Keratinocyte (primary cell): ENCODE measurements at regions not wholly inside any gene's neighbourhood (a gene's known extent, or its start where the extent isn't known, plus 50 kb on each side); places are given as distances from the start of the nearest gene placed in this dataset.

Experiments
- DNase-seq: peaks from one replicate; pipeline ENCODE4 v3.0.0-alpha.2; 2011; ENCODE audit warnings: low read depth, missing footprints, low spot score
- FAIRE-seq: peaks from 2 replicates; lab custom pipeline; 2011; peaks lifted over from hg19 to GRCh38; lab: Jason Lieb, UNC
- H2AFZ ChIP-seq: 2 replicates; pipeline ENCODE4 v1.6.0; 2012; ENCODE audit warnings: low read length, control low read depth, inconsistent platforms; ENCODE audit not compliant: control insufficient read depth
- H3K27ac ChIP-seq: 2 replicates; pipeline ENCODE4 v1.5.1; 2011; ENCODE audit warnings: low read length; ENCODE audit not compliant: control insufficient read depth, insufficient read depth
- H3K27me3 ChIP-seq: 3 replicates; pipeline ENCODE4 v1.6.0; 2011; ENCODE audit warnings: low read length; ENCODE audit not compliant: control insufficient read depth, insufficient read depth; ENCODE audit errors: extremely low read depth
- H3K36me3 ChIP-seq, 2 experiments: 2 replicates in 1 of 2; 3 replicates in 1 of 2; pipeline ENCODE4 v1.5.1; 2011; ENCODE audit warnings: low read length in 2 of 2, mild to moderate bottlenecking in 1 of 2; ENCODE audit not compliant: control insufficient read depth in 2 of 2, insufficient read depth in 2 of 2; ENCODE audit errors: extremely low read depth in 1 of 2
- H3K4me1 ChIP-seq: 3 replicates; pipeline ENCODE4 v1.5.1; 2011; ENCODE audit warnings: low read length; ENCODE audit not compliant: control insufficient read depth, insufficient read depth; ENCODE audit errors: extremely low read depth
- H3K4me2 ChIP-seq: 3 replicates; pipeline ENCODE4 v1.6.0; 2011; ENCODE audit warnings: low read depth, low read length; ENCODE audit not compliant: control insufficient read depth, insufficient read depth; ENCODE audit errors: extremely low read depth
- H3K4me3 ChIP-seq, 3 experiments: fragments of 200-600 bp in 1 of 3; sonication (generic) in 1 of 3; 2 replicates in 2 of 3; 3 replicates in 1 of 3; pipeline ENCODE4 v1.5.1; 2011 to 2016; ENCODE audit warnings: low read length in 3 of 3, mild to moderate bottlenecking in 3 of 3, control low read depth in 2 of 3, inconsistent platforms in 1 of 3, low read depth in 1 of 3, mixed read lengths in 1 of 3, mixed run types in 1 of 3, moderate library complexity in 1 of 3; ENCODE audit not compliant: control insufficient read depth in 2 of 3, insufficient read depth in 2 of 3; ENCODE audit errors: extremely low read depth in 1 of 3
- H3K79me2 ChIP-seq: 2 replicates; pipeline ENCODE4 v1.6.0; 2012; ENCODE audit warnings: low read length; ENCODE audit not compliant: control insufficient read depth, insufficient read depth
- H3K9ac ChIP-seq: 3 replicates; pipeline ENCODE4 v1.6.0; 2011; ENCODE audit warnings: low read length; ENCODE audit not compliant: control insufficient read depth, insufficient read depth; ENCODE audit errors: extremely low read depth
- H3K9me1 ChIP-seq: 3 replicates; pipeline ENCODE4 v1.6.0; 2011; ENCODE audit warnings: low read length; ENCODE audit not compliant: control insufficient read depth, insufficient read depth; ENCODE audit errors: extremely low read depth
- H3K9me3 ChIP-seq: 2 replicates; pipeline ENCODE4 v1.5.1; 2012; ENCODE audit warnings: low read depth, low read length; ENCODE audit not compliant: control insufficient read depth
- H4K20me1 ChIP-seq: 3 replicates; pipeline ENCODE4 v1.6.0; 2011; ENCODE audit warnings: low read length; ENCODE audit not compliant: control insufficient read depth, insufficient read depth; ENCODE audit errors: extremely low read depth
- CTCF ChIP-seq, 3 experiments: IDR thresholded peaks in 1 of 3; conservative IDR thresholded peaks in 1 of 3; optimal IDR thresholded peaks in 1 of 3; 2 replicates in 2 of 3; 3 replicates in 1 of 3; pipeline versions ENCODE3 to v1.5.1; 2011; ENCODE audit warnings: low read length in 3 of 3, mild to moderate bottlenecking in 3 of 3, moderate library complexity in 2 of 3, control low read depth in 1 of 3, inconsistent platforms in 1 of 3; ENCODE audit not compliant: insufficient read depth in 2 of 3; ENCODE audit errors: extremely low read depth in 1 of 3
- EZH2 ChIP-seq: IDR thresholded peaks from one replicate; pipeline ENCODE4 v1.6.1; 2012; ENCODE audit warnings: inconsistent platforms, mild to moderate bottlenecking, low read length, moderate library complexity
- dilution Hi-C: fragments of 300-500 bp; cut with MboI; formaldehyde crosslinking; loops from one replicate; pipeline ENCODE4 v1.7.0; 2020; ENCODE audit warnings: low sequenced_read_pairs; ENCODE audit not compliant: extremely low pct_ligation_motif_present

- no peak for DNase-seq
- Histone ChIP-seq H3K36me3 (no peaks in the 10 kb centered on the region), H3K9me3 (no peaks in the 10 kb centered on the region), H2AFZ (no peak overlapping the region), H3K27ac (no peak overlapping the region), H4K20me1 (no peaks in the 10 kb centered on the region), H3K79me2 (no peaks in the 10 kb centered on the region), H3K9ac (no peak overlapping the region), H3K4me3 (no peak overlapping the region), H3K27me3 (no peaks in the 10 kb centered on the region), H3K9me1 (no peaks in the 10 kb centered on the region), H3K4me1 (no peaks in the 10 kb centered on the region), H3K4me2 (no peak overlapping the region)
- TF ChIP-seq EZH2, result no peak
- TF ChIP-seq CTCF (optimal IDR thresholded peaks at IDR 0.05 in 1 of 3, IDR thresholded peaks at IDR 0.05 in 1 of 3, conservative IDR thresholded peaks at IDR 0.05 in 1 of 3; ENCODE audit: extremely low read depth in 1 of 3, insufficient read depth in 2 of 3, low read length in 3 of 3), result peak in 2 of 3 experiments; percentile 51 to 62
- FAIRE-seq, result no peak
- dilution Hi-C loops, result no loop called here
These were observed 926.7 kb downstream of the GALC start for GRCh38 chr14:87066221-87066817.

GRCh38 chr14:87065366-87065765 is 927.6 kb downstream of the GALC start:
- no peak for FAIRE-seq
- Histone ChIP-seq H3K9me1 (no peaks in the 10 kb centered on the region), H3K9ac (no peak overlapping the region), H2AFZ (no peak overlapping the region), H3K4me2 (no peak overlapping the region), H3K79me2 (no peaks in the 10 kb centered on the region), H3K4me3 (no peak overlapping the region), H3K9me3 (no peaks in the 10 kb centered on the region), H3K27ac (no peak overlapping the region), H4K20me1 (no peaks in the 10 kb centered on the region), H3K4me1 (no peaks in the 10 kb centered on the region), H3K36me3 (no peaks in the 10 kb centered on the region), H3K27me3 (no peaks in the 10 kb centered on the region)
- dilution Hi-C loops, result no loop called here
- DNase-seq, result no peak
- no peak for TF ChIP-seq EZH2
- TF ChIP-seq CTCF (optimal IDR thresholded peaks at IDR 0.05 in 1 of 3, IDR thresholded peaks at IDR 0.05 in 1 of 3, conservative IDR thresholded peaks at IDR 0.05 in 1 of 3; ENCODE audit: extremely low read depth in 1 of 3, insufficient read depth in 2 of 3, low read length in 3 of 3), result no peak
